Panc1 (cell line): ENCODE measurements at regions not wholly inside any gene's neighbourhood (a gene's known extent, or its start where the extent isn't known, plus 50 kb on each side); places are given as distances from the start of the nearest gene placed in this dataset.

Source experiments
- POLR2AphosphoS5 ChIP-seq: IDR thresholded peaks from 2 replicates; pipeline ENCODE4 v1.6.1; 2012; ENCODE audit warnings: mild to moderate bottlenecking, low read depth, low read length, moderate library complexity
- SIN3A ChIP-seq: IDR thresholded peaks from 2 replicates; pipeline ENCODE4 v1.6.1; 2012; ENCODE audit warnings: low read depth, mild to moderate bottlenecking, low read length, moderate library complexity, borderline replicate concordance; ENCODE audit not compliant: insufficient read depth
- TCF7L2 ChIP-seq: IDR thresholded peaks from 2 replicates; pipeline ENCODE4 v1.6.1; 2011; ENCODE audit warnings: mild to moderate bottlenecking, low read depth, low read length, inconsistent platforms
- TF ChIP-seq, protein P1 (sequence below): fragments of 450-650 bp; IDR thresholded peaks from 2 replicates; pipeline ENCODE4 v1.5.1; 2017; ENCODE audit warnings: mild to moderate bottlenecking
- TF ChIP-seq, protein P2 (sequence below), 2 experiments: IDR thresholded peaks; 2 replicates each; pipeline ENCODE4 v1.6.1; 2011 to 2012; ENCODE audit warnings: low read depth in 2 of 2, control low read depth in 1 of 2, low read length in 1 of 2, mild to moderate bottlenecking in 1 of 2, moderate library complexity in 1 of 2; ENCODE audit not compliant: insufficient read depth in 1 of 2

DNA sequence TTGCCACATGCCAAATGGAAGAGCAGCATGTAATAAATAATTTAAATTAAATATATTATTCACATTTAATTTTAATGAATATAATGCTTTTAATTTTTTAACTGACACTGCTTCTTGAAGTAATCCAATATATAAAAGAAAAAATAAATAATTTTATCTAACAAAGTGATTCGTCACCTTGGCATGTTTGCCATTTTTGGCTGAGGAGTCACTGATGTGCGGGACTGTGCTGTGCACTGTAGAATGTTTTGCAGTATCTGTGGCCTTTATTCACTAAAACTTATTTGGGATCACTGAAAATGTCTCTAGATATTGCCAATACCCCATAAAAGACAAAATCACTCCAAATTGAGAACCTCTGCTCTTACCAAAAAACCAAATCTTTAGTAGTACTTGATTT lies 807.8 kb downstream of the BRINP3 start:
- TF ChIP-seq POLR2AphosphoS5, result no peak
- TF ChIP-seq, protein P1, sequence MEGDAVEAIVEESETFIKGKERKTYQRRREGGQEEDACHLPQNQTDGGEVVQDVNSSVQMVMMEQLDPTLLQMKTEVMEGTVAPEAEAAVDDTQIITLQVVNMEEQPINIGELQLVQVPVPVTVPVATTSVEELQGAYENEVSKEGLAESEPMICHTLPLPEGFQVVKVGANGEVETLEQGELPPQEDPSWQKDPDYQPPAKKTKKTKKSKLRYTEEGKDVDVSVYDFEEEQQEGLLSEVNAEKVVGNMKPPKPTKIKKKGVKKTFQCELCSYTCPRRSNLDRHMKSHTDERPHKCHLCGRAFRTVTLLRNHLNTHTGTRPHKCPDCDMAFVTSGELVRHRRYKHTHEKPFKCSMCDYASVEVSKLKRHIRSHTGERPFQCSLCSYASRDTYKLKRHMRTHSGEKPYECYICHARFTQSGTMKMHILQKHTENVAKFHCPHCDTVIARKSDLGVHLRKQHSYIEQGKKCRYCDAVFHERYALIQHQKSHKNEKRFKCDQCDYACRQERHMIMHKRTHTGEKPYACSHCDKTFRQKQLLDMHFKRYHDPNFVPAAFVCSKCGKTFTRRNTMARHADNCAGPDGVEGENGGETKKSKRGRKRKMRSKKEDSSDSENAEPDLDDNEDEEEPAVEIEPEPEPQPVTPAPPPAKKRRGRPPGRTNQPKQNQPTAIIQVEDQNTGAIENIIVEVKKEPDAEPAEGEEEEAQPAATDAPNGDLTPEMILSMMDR, result no peak
- TF ChIP-seq, protein P2, sequence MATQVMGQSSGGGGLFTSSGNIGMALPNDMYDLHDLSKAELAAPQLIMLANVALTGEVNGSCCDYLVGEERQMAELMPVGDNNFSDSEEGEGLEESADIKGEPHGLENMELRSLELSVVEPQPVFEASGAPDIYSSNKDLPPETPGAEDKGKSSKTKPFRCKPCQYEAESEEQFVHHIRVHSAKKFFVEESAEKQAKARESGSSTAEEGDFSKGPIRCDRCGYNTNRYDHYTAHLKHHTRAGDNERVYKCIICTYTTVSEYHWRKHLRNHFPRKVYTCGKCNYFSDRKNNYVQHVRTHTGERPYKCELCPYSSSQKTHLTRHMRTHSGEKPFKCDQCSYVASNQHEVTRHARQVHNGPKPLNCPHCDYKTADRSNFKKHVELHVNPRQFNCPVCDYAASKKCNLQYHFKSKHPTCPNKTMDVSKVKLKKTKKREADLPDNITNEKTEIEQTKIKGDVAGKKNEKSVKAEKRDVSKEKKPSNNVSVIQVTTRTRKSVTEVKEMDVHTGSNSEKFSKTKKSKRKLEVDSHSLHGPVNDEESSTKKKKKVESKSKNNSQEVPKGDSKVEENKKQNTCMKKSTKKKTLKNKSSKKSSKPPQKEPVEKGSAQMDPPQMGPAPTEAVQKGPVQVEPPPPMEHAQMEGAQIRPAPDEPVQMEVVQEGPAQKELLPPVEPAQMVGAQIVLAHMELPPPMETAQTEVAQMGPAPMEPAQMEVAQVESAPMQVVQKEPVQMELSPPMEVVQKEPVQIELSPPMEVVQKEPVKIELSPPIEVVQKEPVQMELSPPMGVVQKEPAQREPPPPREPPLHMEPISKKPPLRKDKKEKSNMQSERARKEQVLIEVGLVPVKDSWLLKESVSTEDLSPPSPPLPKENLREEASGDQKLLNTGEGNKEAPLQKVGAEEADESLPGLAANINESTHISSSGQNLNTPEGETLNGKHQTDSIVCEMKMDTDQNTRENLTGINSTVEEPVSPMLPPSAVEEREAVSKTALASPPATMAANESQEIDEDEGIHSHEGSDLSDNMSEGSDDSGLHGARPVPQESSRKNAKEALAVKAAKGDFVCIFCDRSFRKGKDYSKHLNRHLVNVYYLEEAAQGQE (IDR thresholded peaks at IDR 0.05; ENCODE audit: insufficient read depth in 1 of 2, low read depth in 2 of 2, low read length in 1 of 2), result no peak
- TF ChIP-seq SIN3A, result no peak
- TF ChIP-seq TCF7L2, result no peak
